SKM-1 (cell line): ENCODE measurements at regions not wholly inside any gene's neighbourhood (a gene's known extent, or its start where the extent isn't known, plus 50 kb on each side); places are given as distances from the start of the nearest gene placed in this dataset.

Experiments
- DNase-seq: peaks from one replicate; lab custom pipeline; 2025; ENCODE audit not compliant: unreplicated experiment; lab: John Stamatoyannopoulos, UW

- DNase-seq = no peak
Observed at GRCh38 chr2:157125685-157126084, 131.8 kb upstream of the GALNT5 start.

GRCh38 chr2:157127249-157128012, 130.1 kb upstream of the GALNT5 start:
- no peak for DNase-seq

- DNase-seq = no peak
Observed at GRCh38 chr2:157143901-157144300, 113.6 kb upstream of the GALNT5 start.

GRCh38 chr2:157149270-157149669, 108.2 kb upstream of the GALNT5 start:
- no peak for DNase-seq

GRCh38 chr2:157150747-157151146, 106.8 kb upstream of the GALNT5 start:
- no peak for DNase-seq

- DNase-seq = no peak
Observed at GRCh38 chr2:157152362-157152761, 105.1 kb upstream of the GALNT5 start.

- no peak for DNase-seq
Observed at GRCh38 chr2:157155992-157156391, 101.5 kb upstream of the GALNT5 start.

GRCh38 chr2:157158111-157158510, 99.4 kb upstream of the GALNT5 start:
- DNase-seq = no peak

- no peak for DNase-seq
Observed at GRCh38 chr2:157159221-157159934, 98.1 kb upstream of the GALNT5 start.

GRCh38 chr2:157160111-157160510, 97.4 kb upstream of the GALNT5 start:
- no peak for DNase-seq

GRCh38 chr2:157164370-157164769, 93.1 kb upstream of the GALNT5 start:
- no peak for DNase-seq

GRCh38 chr2:157164891-157165290, 92.6 kb upstream of the GALNT5 start:
- DNase-seq = no peak

- no peak for DNase-seq
Observed at GRCh38 chr2:157168501-157168900, 89.0 kb upstream of the GALNT5 start.

- DNase-seq = no peak
Observed at GRCh38 chr2:157169889-157170288, 87.6 kb upstream of the GALNT5 start.

GRCh38 chr2:157170299-157170698, 87.2 kb upstream of the GALNT5 start:
- DNase-seq = no peak

GRCh38 chr2:157172239-157172638, 85.3 kb upstream of the GALNT5 start:
- DNase-seq = no peak

- DNase-seq = no peak
Observed at GRCh38 chr2:157172866-157173578, 84.5 kb upstream of the GALNT5 start.

GRCh38 chr2:157173740-157174184, 83.7 kb upstream of the GALNT5 start:
- no peak for DNase-seq

GRCh38 chr2:157174321-157174720, 83.2 kb upstream of the GALNT5 start:
- DNase-seq = no peak

GRCh38 chr2:157176602-157177001, 80.9 kb upstream of the GALNT5 start:
- DNase-seq = no peak

- no peak for DNase-seq
Observed at GRCh38 chr2:157178874-157179273, 78.6 kb upstream of the GALNT5 start.
